ENCODE measurements at regions not wholly inside any gene's neighbourhood (a gene's known extent, or its start where the extent isn't known, plus 50 kb on each side); places are given as distances from the start of the nearest gene placed in this dataset.

GRCh38 chr7:153088601-153089000 is 329.0 kb downstream of the ACTR3B start:
- no peak overlapping the region for H3K4me3 ChIP-seq (ENCODE audit: low read depth, low read length)
- TF ChIP-seq CTCF (IDR thresholded peaks at IDR 0.05; ENCODE audit: low read depth, low read length, missing control alignments), result no peak
- no peak for DNase-seq (ENCODE audit: low read depth)

GRCh38 chr7:153090209-153090608 is 330.7 kb downstream of the ACTR3B start:
- DNase-seq (ENCODE audit: low read depth), result no peak
- no peak for TF ChIP-seq CTCF (IDR thresholded peaks at IDR 0.05; ENCODE audit: low read depth, low read length, missing control alignments)
- H3K4me3 ChIP-seq (ENCODE audit: low read depth, low read length), result no peak overlapping the region

GRCh38 chr7:153090764-153091163 is 331.2 kb downstream of the ACTR3B start:
- no peak for DNase-seq (ENCODE audit: low read depth)
- no peak overlapping the region for H3K4me3 ChIP-seq (ENCODE audit: low read depth, low read length)
- TF ChIP-seq CTCF (IDR thresholded peaks at IDR 0.05; ENCODE audit: low read depth, low read length, missing control alignments), result no peak

GRCh38 chr7:153091477-153091876 is 331.9 kb downstream of the ACTR3B start:
- DNase-seq (ENCODE audit: low read depth), result no peak
- no peak for TF ChIP-seq CTCF (IDR thresholded peaks at IDR 0.05; ENCODE audit: low read depth, low read length, missing control alignments)
- H3K4me3 ChIP-seq (ENCODE audit: low read depth, low read length), result no peak overlapping the region

GRCh38 chr7:153097511-153098201 is 338.1 kb downstream of the ACTR3B start:
- no peak for TF ChIP-seq CTCF (IDR thresholded peaks at IDR 0.05; ENCODE audit: low read depth, low read length, missing control alignments)
- H3K4me3 ChIP-seq (ENCODE audit: low read depth, low read length), result no peak overlapping the region
- no peak for DNase-seq (ENCODE audit: low read depth)

GRCh38 chr7:153099235-153099634 is 339.7 kb downstream of the ACTR3B start:
- TF ChIP-seq CTCF (IDR thresholded peaks at IDR 0.05; ENCODE audit: low read depth, low read length, missing control alignments), result no peak
- no peak for DNase-seq (ENCODE audit: low read depth)
- no peak overlapping the region for H3K4me3 ChIP-seq (ENCODE audit: low read depth, low read length)

- no peak overlapping the region for H3K4me3 ChIP-seq (ENCODE audit: low read depth, low read length)
- TF ChIP-seq CTCF (IDR thresholded peaks at IDR 0.05; ENCODE audit: low read depth, low read length, missing control alignments), result no peak
- no peak for DNase-seq (ENCODE audit: low read depth)
These were observed 341.2 kb downstream of the ACTR3B start for GRCh38 chr7:153100691-153101237.
